ENCODE measurements at regions not wholly inside any gene's neighbourhood (a gene's known extent, or its start where the extent isn't known, plus 50 kb on each side); places are given as distances from the start of the nearest gene placed in this dataset.

GRCh38 chr4:127311924-127312323, 320.8 kb upstream of the INTU start:
- TF ChIP-seq CTCF (CRISPR knock-in tag; IDR thresholded peaks at IDR 0.05) (no peak), ZNF740 (CRISPR knock-in tag; IDR thresholded peaks at IDR 0.05) (no peak)
